NB4 (cell line): ENCODE measurements at regions not wholly inside any gene's neighbourhood (a gene's known extent, or its start where the extent isn't known, plus 50 kb on each side); places are given as distances from the start of the nearest gene placed in this dataset.

Source experiments
- DNase-seq: peaks from one replicate; pipeline ENCODE4 v3.0.0; 2010; ENCODE audit warnings: low read depth
- H3K4me3 ChIP-seq: one replicate; pipeline ENCODE4 v1.5.1; 2011; ENCODE audit warnings: mild to moderate bottlenecking, low read depth, low read length, moderate library complexity
- MAX ChIP-seq: IDR thresholded peaks from 2 replicates; pipeline ENCODE4 v1.6.1; 2011; ENCODE audit warnings: low read depth, low read length

GRCh38 chr10:26647602-26648244, 49.8 kb upstream of the PDSS1 start:
- TF ChIP-seq MAX = no peak
- H3K4me3 ChIP-seq = no peak overlapping the region
- DNase-seq = no peak
